Activated naive CD8-positive, alpha-beta T cell (primary cell): ENCODE measurements at regions not wholly inside any gene's neighbourhood (a gene's known extent, or its start where the extent isn't known, plus 50 kb on each side); places are given as distances from the start of the nearest gene placed in this dataset.

ENCODE experiments used
- H3K27ac Mint-ChIP-seq: one replicate; pipeline ENCODE4 v1.8.0; 2021; ENCODE audit warnings: mixed read lengths
- H3K27me3 Mint-ChIP-seq: one replicate; pipeline ENCODE4 v1.8.0; 2021; ENCODE audit warnings: mixed read lengths
- H3K36me3 Mint-ChIP-seq: one replicate; pipeline ENCODE4 v1.8.0; 2021; ENCODE audit warnings: mixed read lengths
- H3K4me1 Mint-ChIP-seq: one replicate; pipeline ENCODE4 v1.8.0; 2021; ENCODE audit warnings: low read depth, mixed read lengths
- H3K4me3 Mint-ChIP-seq: one replicate; pipeline ENCODE4 v1.8.0; 2021; ENCODE audit warnings: mild to moderate bottlenecking, mixed read lengths
- H3K9me3 Mint-ChIP-seq: one replicate; pipeline ENCODE4 v1.8.0; 2021; ENCODE audit warnings: low read depth, mixed read lengths

GRCh38 chr6:146893690-146894089 lies 294.9 kb downstream of the ADGB start:
- Mint-ChIP-seq H3K36me3 (no peaks in the 10 kb centered on the region), H3K9me3 (no peaks in the 10 kb centered on the region), H3K27ac (no peak overlapping the region), H3K4me3 (no peak overlapping the region), H3K4me1 (no peaks in the 10 kb centered on the region), H3K27me3 (no peaks in the 10 kb centered on the region)

- no peaks in the 10 kb centered on the region for H3K4me1 Mint-ChIP-seq
- H3K9me3 Mint-ChIP-seq, result no peaks in the 10 kb centered on the region
- no peak overlapping the region for H3K27ac Mint-ChIP-seq
- no peak overlapping the region for H3K4me3 Mint-ChIP-seq
- no peaks in the 10 kb centered on the region for H3K36me3 Mint-ChIP-seq
- no peaks in the 10 kb centered on the region for H3K27me3 Mint-ChIP-seq
These were observed 295.9 kb downstream of the ADGB start for GRCh38 chr6:146894624-146895023.

GRCh38 chr6:146895101-146895771 lies 296.5 kb downstream of the ADGB start:
- H3K36me3 Mint-ChIP-seq, result no peaks in the 10 kb centered on the region
- no peaks in the 10 kb centered on the region for H3K9me3 Mint-ChIP-seq
- H3K4me1 Mint-ChIP-seq, result no peaks in the 10 kb centered on the region
- no peaks in the 10 kb centered on the region for H3K27me3 Mint-ChIP-seq
- no peak overlapping the region for H3K27ac Mint-ChIP-seq
- no peak overlapping the region for H3K4me3 Mint-ChIP-seq

- Mint-ChIP-seq H3K4me1 (no peaks in the 10 kb centered on the region), H3K36me3 (no peaks in the 10 kb centered on the region), H3K4me3 (no peak overlapping the region), H3K9me3 (no peaks in the 10 kb centered on the region), H3K27ac (no peak overlapping the region), H3K27me3 (no peaks in the 10 kb centered on the region)
These were observed 296.9 kb downstream of the ADGB start for GRCh38 chr6:146895772-146896061.

GRCh38 chr6:146896062-146896813 lies 297.5 kb downstream of the ADGB start:
- H3K27ac Mint-ChIP-seq, result no peak overlapping the region
- no peaks in the 10 kb centered on the region for H3K9me3 Mint-ChIP-seq
- no peak overlapping the region for H3K4me3 Mint-ChIP-seq
- H3K4me1 Mint-ChIP-seq, result no peaks in the 10 kb centered on the region
- H3K27me3 Mint-ChIP-seq, result no peaks in the 10 kb centered on the region
- no peaks in the 10 kb centered on the region for H3K36me3 Mint-ChIP-seq

GRCh38 chr6:146896960-146897701 lies 298.4 kb downstream of the ADGB start:
- Mint-ChIP-seq H3K9me3 (no peaks in the 10 kb centered on the region), H3K36me3 (no peaks in the 10 kb centered on the region), H3K27ac (no peak overlapping the region), H3K4me1 (no peaks in the 10 kb centered on the region), H3K27me3 (no peaks in the 10 kb centered on the region), H3K4me3 (no peak overlapping the region)

- H3K27ac Mint-ChIP-seq, result no peak overlapping the region
These were observed 299.5 kb downstream of the ADGB start for GRCh38 chr6:146898069-146898887.

GRCh38 chr6:146898888-146899227 lies 300.1 kb downstream of the ADGB start:
- no peaks in the 10 kb centered on the region for H3K36me3 Mint-ChIP-seq
- H3K4me1 Mint-ChIP-seq, result no peaks in the 10 kb centered on the region
- no peaks in the 10 kb centered on the region for H3K27me3 Mint-ChIP-seq
- no peak overlapping the region for H3K4me3 Mint-ChIP-seq
- H3K27ac Mint-ChIP-seq, result no peak overlapping the region
- H3K9me3 Mint-ChIP-seq, result no peaks in the 10 kb centered on the region

More at GRCh38 chr6:146898069-146898887, 299.5 kb downstream of the ADGB start:
- no peaks in the 10 kb centered on the region for H3K9me3 Mint-ChIP-seq
- no peaks in the 10 kb centered on the region for H3K36me3 Mint-ChIP-seq
- no peaks in the 10 kb centered on the region for H3K4me1 Mint-ChIP-seq
- no peaks in the 10 kb centered on the region for H3K27me3 Mint-ChIP-seq
- H3K4me3 Mint-ChIP-seq, result no peak overlapping the region

- no peak overlapping the region for H3K27ac Mint-ChIP-seq
- no peaks in the 10 kb centered on the region for H3K27me3 Mint-ChIP-seq
These were observed 302.0 kb upstream of the STXBP5 start for GRCh38 chr6:146901940-146902816.

GRCh38 chr6:146902846-146903245 lies 301.4 kb upstream of the STXBP5 start:
- Mint-ChIP-seq H3K27me3 (no peaks in the 10 kb centered on the region), H3K9me3 (no peaks in the 10 kb centered on the region), H3K36me3 (no peaks in the 10 kb centered on the region), H3K27ac (no peak overlapping the region), H3K4me1 (no peaks in the 10 kb centered on the region), H3K4me3 (no peak overlapping the region)

More at GRCh38 chr6:146901940-146902816, 302.0 kb upstream of the STXBP5 start:
- H3K36me3 Mint-ChIP-seq, result no peaks in the 10 kb centered on the region
- H3K4me3 Mint-ChIP-seq, result no peak overlapping the region
- no peaks in the 10 kb centered on the region for H3K9me3 Mint-ChIP-seq
- no peaks in the 10 kb centered on the region for H3K4me1 Mint-ChIP-seq

- Mint-ChIP-seq H3K4me3 (no peak overlapping the region), H3K9me3 (no peaks in the 10 kb centered on the region), H3K36me3 (no peaks in the 10 kb centered on the region), H3K27ac (no peak overlapping the region), H3K4me1 (no peaks in the 10 kb centered on the region), H3K27me3 (no peaks in the 10 kb centered on the region)
These were observed 300.8 kb upstream of the STXBP5 start for GRCh38 chr6:146903451-146903850.

GRCh38 chr6:146904596-146904995 lies 299.6 kb upstream of the STXBP5 start:
- Mint-ChIP-seq H3K36me3 (no peaks in the 10 kb centered on the region), H3K27ac (no peak overlapping the region), H3K27me3 (no peaks in the 10 kb centered on the region), H3K9me3 (no peaks in the 10 kb centered on the region), H3K4me1 (no peaks in the 10 kb centered on the region), H3K4me3 (no peak overlapping the region)

GRCh38 chr6:146905181-146905704 lies 299.0 kb upstream of the STXBP5 start:
- H3K9me3 Mint-ChIP-seq, result no peaks in the 10 kb centered on the region
- H3K27ac Mint-ChIP-seq, result no peak overlapping the region
- H3K4me3 Mint-ChIP-seq, result no peak overlapping the region
- H3K27me3 Mint-ChIP-seq, result no peaks in the 10 kb centered on the region
- H3K36me3 Mint-ChIP-seq, result no peaks in the 10 kb centered on the region
- H3K4me1 Mint-ChIP-seq, result no peaks in the 10 kb centered on the region

- Mint-ChIP-seq H3K4me3 (no peak overlapping the region), H3K36me3 (no peaks in the 10 kb centered on the region), H3K9me3 (no peaks in the 10 kb centered on the region), H3K4me1 (peaks cover under 1% of the 10 kb centered on the region), H3K27me3 (no peaks in the 10 kb centered on the region), H3K27ac (no peak overlapping the region)
These were observed 295.4 kb upstream of the STXBP5 start for GRCh38 chr6:146908786-146909185.
